Activated T-helper 1 cell treated with anti-CD3 and anti-CD28 coated beads, Interleukin-2, amount 50 U/mL, for 16 hours (primary cell): ENCODE measurements at regions not wholly inside any gene's neighbourhood (a gene's known extent, or its start where the extent isn't known, plus 50 kb on each side); places are given as distances from the start of the nearest gene placed in this dataset.

Experiments used
- DNase-seq, 2 donors: peaks; one replicate each; pipeline ENCODE4 v3.0.0-alpha.2; 2020; ENCODE audit warnings: low read depth in 1 of 2, low spot score in 1 of 2

DNA sequence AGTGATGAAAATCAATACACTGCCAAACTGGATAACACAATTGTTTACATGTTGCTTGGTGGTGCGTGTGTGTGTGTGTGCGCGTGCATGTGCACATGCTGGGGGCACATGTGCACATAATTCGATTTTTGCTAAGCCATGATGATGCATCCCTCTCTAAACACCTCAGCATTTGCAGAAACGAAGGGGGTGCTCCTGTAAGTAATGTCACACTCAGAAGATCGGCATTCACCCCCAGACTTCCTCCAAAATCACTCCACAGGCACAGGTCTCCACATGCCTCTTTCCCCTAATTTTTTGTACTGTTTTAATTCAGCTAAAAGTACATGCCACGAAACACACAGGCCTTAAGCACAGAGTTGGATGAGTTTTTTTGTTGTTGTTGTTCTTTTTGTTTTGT lies 341.5 kb downstream of the SHANK2 start:
- no peak for DNase-seq

DNA sequence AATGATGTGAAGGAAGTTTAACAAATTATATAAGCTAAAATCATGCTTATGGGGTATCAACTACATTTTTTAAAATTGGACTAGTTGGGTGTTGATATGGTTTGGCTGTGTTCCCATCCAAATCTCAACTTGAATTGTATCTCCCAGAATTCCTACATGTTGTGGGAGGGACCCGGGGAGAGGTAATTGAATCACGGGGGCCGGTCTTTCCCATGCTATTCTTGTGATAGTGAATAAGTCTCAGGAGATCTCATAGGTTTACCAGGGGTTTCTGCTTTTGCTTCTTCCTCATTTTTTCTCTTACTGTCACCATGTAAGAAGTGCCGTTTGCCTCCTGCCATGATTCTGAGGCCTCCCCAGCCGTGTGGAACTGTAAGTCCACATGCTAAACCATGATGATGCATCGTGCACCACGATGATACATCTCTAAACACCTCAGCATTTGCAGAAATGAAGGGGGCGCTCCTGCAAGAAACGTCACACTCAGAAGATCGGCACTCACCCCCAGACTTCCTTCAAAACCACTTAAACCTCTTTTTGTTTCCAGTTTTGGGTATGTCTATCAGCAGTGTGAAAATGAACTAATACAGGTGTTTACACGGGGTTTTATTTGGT lies 340.0 kb downstream of the SHANK2 start:
- no peak for DNase-seq

DNA sequence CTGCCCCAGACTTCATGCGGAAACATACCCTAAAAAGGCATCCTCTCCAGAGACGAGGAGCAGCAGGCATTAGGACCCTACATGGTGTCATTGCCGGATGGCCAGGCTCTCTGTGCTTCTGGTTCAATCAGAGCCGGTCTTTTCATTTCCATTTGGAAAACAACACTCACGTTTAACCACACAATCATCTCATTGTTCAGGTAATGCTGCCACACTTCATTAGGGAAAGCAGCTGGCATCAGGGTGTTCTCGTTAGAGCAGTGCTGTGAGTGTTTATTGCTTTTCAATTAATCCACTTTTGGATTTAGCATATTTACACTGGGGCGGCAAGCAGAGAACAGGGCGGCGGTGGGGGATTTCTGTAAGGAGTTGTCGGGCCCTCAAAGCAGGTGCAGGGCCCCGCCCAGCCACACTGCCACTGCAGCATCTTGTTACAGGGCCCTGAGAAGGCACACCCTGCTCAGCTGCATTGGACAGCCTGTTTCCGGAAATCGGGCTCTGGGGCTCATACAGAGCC lies 338.6 kb downstream of the SHANK2 start:
- DNase-seq = no peak

DNA sequence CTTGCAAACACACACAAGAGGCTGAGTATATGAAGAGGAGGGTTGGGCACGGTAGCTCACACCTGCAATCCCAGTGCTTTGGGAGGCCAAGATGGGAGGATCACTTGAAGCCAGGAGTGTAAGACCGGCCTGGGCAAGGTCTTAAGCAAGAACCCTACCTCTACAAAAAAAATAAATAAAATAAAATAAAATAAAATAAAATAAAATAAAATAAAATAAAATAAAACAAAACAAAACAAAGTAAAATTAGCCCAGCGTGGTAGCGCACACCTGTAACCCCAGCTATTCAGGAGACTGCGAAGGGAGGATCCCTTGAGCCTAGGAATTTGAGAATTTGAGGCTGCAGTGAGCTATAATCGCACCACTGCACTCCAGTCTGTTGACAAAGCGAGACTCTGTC lies 337.9 kb downstream of the SHANK2 start:
- no peak for DNase-seq

DNA sequence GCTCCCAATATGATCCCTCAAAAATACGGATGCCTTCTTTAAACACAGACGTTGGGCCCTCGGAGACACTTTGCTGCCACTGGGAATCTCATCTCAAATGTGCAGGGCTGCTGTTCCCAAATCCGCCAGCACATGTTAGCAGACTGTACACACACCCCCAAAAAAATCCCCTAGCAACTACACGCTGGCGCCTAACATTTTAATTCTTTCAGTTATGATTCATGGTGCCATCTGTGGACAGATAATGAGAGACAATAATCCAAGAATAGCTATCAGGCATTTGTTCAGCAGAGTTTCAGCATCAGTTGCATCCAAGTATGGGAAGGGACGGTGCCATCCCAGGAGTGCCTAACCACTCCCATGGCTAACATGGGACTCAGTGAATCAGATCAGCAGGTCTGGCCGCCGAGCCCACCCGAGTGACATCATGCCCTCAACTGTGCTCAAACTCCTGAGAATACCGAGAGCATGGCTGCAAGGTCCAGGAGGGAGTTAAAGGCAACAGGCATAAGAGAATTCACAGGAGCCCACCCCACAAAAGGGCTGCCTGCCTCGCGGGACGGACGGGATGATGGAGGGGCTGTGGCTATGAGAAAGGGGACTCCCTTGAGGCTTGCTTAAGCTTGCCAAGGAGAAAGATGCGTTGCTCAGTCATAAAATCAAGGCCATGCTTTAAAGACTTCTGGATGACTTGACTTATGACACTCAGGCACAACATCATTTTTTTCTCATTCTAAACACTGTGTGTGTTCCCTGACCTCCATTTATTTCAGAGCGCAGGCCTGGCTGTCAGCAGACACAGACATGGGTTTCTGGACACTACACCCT lies 337.0 kb downstream of the SHANK2 start:
- DNase-seq = no peak

DNA sequence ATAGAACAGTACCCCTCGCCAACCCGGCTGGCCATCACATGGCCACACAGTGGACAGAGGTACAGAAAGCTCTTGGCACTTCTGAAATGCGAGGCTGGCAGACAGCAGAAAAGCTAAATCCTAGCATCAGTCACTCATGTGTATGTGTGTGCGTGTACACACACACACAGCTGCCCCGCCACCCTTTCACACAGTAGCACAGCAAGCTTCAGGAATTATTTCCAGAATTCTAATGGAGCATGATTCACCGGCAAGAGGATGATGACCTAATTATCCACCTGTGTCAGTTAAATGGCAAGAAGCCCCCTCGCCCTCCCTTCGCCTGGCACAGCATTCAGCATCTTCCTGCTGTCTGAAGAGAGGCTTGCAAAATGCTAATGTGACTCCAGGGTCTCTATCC lies 336.0 kb downstream of the SHANK2 start:
- DNase-seq = no peak

DNA sequence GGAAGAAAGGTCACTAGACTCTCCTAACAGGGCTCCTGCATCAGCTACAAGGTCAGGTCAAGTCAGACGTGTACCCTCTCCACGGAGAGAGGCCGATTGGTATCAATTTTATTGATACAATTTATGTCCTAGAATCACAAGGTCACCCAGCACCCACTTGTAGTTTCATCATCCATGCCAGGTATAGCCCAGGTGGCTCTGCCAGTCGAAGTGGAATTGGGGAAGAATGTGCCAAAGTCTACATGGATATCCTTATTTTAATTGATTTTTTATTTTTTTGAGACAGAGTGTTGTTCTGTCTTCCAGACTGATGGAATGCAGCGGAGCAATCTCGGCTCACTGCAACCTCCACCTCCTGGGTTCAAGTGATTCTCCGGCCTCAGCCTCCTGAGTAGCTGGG lies 334.1 kb downstream of the SHANK2 start:
- no peak for DNase-seq

DNA sequence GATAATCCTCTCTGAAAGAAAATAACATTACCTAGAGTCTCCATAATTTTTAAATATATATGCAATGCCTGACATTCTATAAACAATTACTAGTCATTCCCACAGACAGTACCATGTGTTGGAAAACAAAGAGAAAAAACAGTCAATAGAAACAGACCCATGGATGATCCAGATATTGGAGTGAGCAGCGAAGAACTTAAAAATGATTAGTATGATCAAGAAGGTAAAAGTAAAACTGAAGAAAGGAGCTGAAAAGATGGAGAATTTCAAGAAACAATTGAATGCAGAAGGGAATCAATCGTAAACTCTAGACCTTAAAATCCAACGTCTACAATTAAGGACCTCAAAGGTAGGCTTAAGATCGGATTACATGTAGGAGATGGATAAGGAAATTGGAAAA lies 330.6 kb downstream of the SHANK2 start:
- no peak for DNase-seq

DNA sequence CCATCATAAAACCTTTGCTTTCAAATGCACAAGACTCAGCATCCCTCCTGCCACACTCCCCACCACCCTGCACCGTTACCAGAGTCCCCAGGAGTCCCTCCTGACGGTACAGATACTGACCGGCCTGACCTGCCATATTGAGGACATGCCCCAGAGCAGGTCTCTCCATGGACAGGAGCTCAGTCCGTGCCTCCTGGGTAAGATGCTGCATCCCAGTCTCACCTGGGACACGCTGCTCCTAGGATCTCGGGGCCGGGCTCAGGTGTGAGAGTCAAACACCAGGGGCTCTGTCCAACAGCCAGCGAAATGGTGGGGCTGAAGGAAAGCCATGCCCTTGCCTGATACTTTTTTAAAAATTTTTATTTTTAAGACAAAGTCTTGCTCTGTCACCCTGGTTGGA lies 328.3 kb downstream of the SHANK2 start:
- no peak for DNase-seq

DNA sequence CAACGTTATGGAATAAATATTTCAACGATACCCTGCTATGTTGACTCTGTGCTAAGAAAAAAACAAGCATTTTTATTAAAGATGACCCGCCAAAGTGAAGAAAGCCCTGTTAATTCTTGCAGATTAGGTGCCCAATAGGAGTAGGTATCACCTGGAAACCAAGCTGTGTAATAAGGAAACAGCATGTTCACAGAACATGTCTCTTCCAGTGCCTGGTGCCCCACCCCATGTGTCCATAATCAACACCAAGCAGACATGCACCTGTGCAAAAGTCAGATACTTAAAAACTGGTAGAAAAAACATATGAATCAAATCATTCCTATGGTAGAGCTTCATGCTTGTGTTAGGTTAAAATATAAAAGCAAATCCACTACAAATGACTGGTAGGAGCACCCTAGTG lies 327.1 kb downstream of the SHANK2 start:
- no peak for DNase-seq

DNA sequence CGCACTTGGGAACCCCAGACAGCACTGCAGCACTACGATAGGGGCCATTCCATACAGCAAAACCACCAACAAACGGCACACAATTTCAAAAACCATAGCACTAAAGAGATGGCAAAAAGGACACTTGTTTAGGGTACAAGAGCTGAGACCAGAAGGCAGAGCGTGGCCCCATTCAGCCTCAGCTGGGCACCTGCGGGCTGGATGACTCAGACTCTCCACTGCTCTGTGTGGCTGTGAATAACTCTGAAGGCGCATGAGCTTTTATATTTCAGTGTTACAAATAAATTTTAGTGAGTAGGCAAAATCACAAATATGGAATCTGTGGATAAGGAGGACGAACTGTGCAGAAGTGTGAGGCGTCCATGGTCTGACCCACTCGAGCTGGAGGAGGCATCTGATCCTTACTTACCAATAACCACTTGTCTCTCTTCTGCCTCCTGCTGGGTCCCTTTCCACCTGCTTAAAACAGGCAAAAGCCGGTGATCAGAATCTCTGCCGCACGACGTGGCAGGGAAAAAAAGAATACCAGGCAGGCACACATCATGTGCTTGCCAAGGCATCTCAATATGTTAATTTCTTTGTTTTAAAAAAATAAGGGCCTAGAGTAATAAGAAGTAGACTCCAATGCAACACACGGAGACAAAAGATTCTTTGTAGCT lies 325.7 kb downstream of the SHANK2 start:
- no peak for DNase-seq

DNA sequence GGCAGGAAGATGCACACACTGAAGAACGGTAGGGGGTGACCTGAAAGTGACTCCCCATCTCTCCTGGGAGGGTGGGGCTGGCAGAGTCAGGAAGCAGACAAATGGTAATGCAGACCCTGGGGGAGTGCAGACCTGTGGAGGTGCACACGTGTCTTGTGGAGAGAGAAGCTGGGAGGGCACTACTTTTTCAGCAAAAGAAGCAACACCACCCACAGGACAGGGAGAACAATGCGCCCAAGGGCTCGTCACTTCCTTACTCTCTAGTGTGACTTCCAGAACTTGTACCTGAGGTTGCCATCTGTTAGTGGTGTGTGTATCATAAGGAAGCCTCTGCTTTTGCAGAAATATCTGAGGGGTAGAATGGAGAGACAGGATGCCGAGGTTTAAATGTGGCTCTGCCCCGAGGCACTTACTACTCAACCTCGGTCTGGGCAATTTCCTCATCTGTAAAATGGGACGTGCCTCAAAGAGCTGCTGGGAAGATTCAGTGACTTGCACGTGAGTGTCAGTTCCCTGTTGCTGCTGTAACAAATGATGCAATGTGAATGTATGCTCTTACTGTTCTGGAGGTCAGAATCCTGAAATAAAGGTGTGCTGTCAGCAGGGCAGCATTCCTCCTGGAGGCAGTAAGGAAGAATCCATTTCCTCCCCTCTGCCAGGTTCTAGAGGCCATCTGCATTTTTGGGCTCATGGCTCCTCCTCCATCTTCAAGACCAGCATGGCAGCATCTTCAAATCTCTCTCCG lies 323.4 kb downstream of the SHANK2 start:
- no peak for DNase-seq

DNA sequence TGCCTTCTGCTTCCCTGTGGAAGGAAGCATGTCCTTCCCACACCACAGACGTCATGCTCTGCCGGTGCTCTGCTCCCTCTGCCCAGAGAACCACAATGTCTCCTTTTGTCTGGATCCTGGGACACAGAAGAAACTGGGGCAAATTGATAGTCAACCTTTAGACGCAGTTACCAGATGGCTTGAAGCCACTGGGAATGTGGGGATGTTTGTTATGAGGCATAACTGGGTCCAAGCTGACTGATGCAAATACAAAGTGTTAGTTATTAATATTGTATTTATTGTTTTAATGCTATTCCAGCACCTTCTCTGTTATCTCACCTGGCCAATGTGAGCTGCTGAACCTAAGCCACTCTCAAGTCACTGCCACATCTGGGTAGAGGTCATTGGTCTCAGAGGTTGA lies 322.2 kb downstream of the SHANK2 start:
- DNase-seq = no peak

DNA sequence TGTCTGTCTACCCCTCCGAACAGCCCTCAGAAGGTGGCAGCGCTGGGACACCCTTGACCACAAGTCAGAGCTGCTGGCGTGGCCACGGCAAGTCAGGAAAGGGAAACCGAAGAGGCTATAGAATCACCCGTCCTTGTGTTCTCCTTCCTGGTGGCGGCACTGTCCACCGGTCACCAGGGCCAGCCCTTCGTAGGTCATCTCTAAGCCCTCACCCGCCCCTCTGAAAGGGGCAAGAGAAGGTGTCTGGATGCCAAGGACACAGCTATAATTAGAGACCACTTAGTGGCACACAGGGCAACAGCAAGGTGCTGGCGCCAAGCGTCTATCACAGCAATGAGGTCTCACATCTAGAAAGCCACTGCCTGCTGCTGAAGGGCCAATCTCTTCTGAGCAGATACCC lies 320.9 kb downstream of the SHANK2 start:
- DNase-seq = no peak

DNA sequence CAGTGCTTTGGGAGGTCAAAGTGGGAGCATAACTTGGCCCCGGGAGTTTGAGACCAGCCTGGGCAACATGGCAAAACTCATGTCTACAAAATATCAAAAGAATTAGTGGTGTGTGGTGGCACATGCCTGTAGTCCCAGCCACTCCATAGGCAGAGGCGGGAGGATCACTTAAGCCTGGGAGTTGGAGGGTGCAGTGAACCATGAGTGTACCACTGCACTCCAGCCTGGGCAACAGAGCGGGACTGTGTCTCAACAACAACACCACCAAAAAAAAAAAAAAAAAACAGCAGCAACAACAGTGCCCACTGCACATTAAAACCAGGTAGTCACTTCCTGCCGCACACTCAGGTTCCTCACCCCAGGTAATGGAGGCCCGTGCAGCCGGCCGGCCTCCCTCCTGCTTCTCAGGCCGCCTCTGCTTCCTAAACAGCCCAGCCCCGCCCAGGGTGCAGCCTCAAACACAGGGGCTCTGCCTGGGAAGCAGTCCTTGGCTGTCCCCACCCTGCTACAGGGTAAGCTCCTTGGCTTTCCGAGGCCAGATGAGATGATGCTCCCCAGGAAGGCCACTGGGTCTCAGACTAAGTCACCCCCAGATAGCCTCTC lies 318.3 kb downstream of the SHANK2 start:
- DNase-seq = no peak

DNA sequence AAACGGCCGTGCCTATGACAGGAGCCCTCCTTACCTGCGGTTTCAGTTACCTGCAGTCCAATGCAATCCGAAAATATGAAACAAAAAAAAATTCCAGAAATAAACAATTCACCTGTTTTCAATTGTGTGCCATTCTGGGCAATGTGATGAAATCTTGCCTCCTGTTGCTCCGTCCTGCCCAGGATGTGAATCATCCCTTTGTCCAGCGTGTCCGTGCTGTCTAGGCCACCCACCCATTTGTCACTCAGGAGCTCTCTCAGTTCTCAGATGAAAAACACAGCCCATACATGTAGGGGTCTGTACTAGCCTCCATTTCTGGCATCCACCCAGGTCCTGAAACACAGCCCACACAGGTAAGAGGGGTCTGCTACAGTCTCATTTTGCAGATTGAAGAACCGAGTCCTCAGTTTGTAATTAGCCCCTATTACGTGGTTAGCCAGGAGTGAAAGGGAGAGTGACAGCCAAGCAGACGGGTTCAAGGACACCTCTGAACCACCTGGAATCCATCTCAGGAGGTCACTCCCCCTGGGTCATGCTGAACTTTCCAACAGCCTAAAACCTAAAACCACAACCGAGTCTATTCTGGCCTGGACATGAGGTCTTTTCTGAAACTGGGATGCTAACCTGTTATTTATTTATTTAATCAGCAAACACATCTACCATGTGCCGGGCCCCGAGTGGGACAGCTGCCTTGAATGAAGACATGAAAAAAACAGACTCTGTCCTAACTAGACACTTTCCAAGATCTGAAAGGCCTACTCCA lies 317.2 kb downstream of the SHANK2 start:
- DNase-seq = no peak

DNA sequence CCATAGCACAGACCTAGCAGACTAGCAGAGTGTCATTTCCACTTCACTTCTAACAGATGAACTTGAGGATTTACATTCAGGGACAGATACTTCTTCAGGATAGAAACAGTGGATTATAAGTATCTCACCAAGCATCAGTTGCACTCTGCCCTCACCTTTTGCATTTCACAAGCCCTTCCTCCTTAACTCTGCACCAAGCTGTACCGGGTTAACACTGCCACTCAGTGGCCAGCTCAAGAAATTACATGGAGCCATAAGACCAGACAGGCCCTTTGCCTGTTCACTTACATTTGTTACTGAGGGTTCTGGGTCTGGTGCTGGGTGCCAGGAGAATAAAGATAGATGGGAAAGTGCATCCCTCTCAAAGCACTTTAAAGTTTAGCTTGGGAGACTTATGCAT lies 309.8 kb downstream of the SHANK2 start:
- DNase-seq = no peak

DNA sequence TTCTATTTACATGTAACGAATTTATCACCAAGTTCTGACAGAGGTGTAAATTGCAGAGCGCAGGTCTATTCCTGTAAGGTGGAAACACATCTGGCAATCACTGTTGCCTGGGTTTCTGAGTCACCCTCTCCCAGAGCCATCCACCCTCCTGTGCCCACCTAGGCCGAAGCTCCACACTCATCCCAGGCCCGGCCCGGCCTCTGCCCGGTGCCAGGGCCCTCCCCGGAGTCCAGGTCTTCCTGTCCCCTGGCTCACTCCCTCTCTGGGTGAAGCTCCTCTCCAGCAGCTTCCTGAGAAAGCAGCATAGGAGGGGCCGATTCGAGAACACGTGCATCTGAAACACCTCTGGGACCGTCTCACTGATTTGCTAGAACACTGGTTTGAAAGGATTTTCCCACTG lies 308.2 kb downstream of the SHANK2 start:
- no peak for DNase-seq

DNA sequence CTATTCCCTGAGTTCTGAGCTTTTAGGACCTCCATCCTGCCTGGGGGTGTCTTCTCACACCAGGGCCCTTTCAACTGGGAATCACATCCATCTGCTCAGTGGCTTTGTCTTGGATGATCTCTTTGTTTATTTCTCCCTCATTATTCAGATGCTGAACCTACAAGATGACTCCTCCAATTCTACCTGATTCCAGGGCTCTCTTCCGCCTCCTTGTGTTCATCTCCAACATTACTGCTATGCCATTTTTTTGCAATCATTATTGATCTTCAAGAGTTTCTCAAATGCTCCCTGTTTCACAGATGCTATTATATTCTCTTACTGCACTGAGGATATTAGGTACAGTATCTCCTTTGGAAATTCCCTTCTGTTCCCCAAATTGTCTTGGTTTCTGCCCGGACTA lies 307.7 kb downstream of the SHANK2 start:
- DNase-seq = no peak

DNA sequence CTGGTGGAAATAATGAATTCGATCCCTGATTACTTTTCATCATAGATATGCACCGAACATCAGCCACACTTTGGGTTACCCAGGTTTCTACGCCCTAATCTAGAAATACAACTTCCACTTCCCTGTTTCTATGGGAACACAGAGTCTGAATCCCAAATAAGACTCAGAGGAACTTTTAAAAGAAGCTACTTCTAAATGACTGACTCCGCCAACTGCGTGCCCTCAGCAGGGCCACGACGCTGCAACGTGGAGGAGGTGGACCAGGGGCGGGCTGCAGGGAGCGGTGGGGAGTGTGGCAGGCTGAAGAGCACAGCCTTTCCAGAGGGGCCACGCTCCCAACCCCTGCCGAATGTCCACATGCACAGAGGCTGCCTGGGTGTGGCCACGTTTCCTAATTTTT lies 304.0 kb downstream of the SHANK2 start:
- DNase-seq = no peak
